HS-27A (cell line): ENCODE measurements at regions not wholly inside any gene's neighbourhood (a gene's known extent, or its start where the extent isn't known, plus 50 kb on each side); places are given as distances from the start of the nearest gene placed in this dataset.
"Not testable (repeated sequence)": the region's sequence is repeated elsewhere in the genome, so short reads cannot be mapped to it uniquely, and the experiment has no call there.

ENCODE experiments used
- DNase-seq: peaks from one replicate; pipeline ENCODE4 v3.0.0-alpha.2; 2012; ENCODE audit warnings: low read depth, missing footprints

DNA sequence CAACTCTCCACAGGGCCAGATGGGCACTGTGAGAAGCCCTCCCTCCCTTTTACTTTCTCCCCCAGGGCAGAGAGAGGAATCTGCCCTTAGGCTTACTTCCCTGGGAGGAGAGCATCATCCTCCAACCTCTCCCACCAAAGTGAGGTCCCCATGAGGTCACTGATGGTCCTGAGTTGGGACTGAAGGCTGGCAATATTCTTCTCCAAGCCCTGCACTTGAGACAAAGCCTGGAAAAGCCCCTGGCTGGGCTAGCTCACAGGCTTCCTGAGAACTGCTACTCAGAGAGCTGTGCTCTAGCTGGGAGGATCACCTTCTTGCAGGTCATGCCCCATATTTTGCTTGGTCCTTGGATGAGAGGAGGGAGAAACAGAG is 110.0 kb upstream of the MEF2A start:
- DNase-seq, result no peak

- no peak for DNase-seq
These were observed 101.6 kb upstream of the MEF2A start for GRCh38 chr15:99464137-99464536.

DNA sequence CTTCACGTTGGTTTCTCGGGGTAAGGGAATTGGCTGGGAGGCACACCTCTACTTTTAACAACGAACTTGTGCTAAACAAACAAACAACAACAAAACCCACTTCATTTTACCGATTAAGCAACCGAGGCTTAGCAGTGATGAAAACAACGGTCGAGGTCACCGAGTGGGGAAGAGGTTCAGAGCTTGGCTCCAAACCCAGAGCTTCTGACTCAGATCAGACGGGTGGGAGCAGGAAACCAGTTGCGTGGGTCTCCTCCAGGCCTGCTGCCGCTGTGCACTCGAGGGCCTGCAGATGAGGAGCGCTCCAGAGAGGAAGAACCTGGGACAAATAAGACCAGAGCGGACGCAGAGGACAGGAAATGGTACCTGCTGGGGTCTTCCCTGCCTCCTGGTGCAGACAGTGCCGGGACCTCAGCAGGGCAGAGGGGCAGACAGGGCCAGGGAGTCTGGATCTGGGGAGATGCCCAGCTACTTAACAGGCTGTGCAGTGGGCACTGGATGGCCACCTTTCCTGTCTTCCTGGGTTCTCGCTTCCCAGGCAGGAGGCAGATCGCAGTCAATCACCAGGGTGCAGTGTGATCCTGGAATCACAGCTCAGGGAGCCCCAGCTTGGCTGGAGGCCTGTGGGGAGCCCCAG is 99.0 kb upstream of the MEF2A start:
- no peak for DNase-seq

- DNase-seq, result no peak
These were observed 98.5 kb upstream of the MEF2A start for GRCh38 chr15:99467338-99467720.

DNA sequence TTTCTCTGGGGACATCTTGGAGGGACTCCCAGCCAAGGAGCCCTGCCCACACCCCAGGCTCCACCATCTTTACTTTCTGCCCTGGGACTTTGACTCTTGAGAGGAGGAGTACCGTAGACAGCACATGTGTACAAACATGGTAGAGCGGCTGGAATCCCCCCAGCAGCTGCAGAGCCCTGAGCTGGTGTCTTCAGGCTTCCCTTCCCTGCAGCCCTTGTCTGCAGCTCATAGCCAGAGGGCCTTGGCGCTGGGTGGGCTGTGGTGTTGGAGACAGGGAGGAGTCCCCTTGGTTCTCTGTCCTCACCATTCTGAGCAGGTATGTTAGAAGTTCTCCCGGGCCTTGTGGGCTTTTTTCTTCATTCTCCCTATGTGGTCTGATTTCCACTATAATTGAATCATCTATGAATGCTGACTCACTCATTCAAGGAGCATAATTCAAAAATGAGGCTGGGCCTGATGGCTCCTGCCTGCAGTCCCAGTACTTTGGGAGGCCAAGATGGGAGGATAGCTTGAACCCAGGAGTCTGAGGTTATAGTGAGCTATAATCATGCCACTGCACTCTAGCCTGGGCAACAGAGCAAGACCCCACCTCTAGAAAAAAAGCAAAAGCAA is 97.8 kb upstream of the MEF2A start:
- no peak for DNase-seq

DNA sequence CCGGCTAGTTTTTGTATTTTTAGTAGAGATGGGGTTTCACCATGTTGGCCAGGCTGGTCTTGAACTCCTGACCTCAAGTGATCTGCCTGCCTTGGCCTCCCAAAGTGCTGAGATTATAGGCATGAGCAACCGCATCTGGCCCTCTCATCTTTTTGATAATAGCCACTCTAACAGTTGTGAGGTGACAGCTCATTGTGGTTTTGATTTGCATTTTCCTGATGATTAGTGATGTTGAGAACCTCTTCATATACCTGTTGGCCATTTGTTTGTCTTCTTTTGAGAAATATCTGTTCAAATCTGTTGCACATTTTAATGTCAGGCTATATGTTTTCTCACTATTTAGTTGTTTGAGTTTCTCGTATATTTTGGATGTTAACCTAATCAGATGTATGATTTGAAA is 95.6 kb upstream of the MEF2A start:
- DNase-seq, result not testable (repeated sequence)

GRCh38 chr15:99472416-99473145 is 93.2 kb upstream of the MEF2A start:
- DNase-seq, result no peak

DNA sequence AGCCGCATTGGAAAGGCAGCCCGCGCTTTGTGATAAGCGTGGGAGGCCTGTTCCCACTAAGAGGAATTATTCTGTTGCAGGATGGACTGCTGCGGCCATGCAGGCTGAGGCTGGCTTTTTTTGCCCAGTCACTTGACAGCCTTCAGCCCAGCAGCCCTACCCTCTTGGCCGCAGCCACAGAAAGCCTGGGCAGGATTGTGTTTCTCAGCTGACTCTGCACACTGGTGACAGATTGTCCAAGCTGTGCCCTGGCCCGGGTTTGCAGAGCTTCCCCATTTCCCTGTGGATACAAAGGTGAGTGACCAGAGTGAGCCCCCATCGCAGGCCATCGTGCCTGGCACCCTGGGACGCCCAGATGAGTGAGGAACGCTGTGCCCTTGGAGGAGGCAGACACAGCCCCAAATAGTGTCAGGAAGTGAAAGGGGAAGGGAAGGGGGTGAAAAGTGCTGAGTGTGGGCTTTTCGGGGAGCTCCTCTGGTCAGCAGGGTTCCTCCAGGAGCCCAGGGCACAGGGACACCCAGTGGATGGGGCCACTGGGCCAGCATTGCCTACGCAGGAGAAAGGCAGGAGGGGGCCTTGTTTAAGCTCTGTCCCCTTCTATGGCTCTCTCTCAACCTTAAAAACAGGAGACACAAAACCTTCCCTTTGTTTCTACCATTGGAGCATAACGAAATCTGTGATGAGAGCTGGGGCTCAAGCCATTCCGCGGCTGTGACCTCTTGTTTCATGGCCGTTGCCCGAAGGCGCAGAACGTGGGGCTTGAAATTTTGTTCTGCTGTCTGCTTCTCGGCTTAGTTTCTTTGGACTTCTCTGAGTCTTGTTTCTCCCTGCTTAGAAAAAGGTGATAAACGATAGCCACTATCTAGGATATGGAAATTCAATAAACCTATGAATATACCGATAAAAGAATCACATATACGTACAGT is 91.5 kb upstream of the MEF2A start:
- DNase-seq, result no peak

- DNase-seq, result no peak
These were observed 90.7 kb upstream of the MEF2A start for GRCh38 chr15:99474909-99475753.

GRCh38 chr15:99475754-99476412 is 89.9 kb upstream of the MEF2A start:
- DNase-seq, result no peak

DNA sequence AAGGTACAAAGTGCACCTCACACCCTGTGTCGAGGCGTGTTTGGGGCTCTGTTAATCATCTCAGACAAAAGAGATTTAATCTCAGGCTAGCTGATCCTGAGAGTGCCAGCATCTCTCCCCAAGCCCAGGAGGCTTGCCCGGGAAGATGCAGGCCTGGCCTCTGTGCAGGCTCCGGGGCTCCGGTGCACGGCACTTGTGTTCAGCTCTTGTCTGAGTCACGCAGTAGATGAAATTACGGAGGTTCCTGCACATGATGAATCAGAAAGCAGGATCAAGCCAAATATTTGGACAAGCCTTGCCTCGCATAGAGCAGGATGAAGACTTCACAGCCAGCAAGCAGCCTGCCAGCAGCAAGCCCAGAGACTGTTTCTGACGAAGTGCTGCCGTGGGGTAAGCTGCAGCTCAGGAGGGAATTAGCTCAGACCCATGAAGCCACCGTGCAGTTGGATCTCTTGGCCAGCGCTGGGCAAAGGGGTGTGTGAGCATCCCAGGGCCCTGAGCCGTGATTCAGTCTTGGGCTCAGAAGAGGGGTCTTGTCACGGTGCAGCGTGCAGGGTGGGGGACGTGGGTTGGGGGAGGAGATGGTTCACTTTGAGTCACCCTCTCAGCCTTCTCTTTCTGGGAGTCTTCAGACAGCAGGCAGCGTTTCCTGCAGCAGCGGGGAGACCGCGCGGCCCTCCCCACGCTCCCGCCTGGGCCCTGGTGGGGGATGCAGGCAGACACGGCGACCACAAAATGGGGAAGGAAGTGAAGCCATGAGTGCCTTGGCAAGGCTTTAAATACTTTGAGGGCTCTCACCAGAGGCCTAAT is 89.2 kb upstream of the MEF2A start:
- peak; percentile 93 for DNase-seq

DNA sequence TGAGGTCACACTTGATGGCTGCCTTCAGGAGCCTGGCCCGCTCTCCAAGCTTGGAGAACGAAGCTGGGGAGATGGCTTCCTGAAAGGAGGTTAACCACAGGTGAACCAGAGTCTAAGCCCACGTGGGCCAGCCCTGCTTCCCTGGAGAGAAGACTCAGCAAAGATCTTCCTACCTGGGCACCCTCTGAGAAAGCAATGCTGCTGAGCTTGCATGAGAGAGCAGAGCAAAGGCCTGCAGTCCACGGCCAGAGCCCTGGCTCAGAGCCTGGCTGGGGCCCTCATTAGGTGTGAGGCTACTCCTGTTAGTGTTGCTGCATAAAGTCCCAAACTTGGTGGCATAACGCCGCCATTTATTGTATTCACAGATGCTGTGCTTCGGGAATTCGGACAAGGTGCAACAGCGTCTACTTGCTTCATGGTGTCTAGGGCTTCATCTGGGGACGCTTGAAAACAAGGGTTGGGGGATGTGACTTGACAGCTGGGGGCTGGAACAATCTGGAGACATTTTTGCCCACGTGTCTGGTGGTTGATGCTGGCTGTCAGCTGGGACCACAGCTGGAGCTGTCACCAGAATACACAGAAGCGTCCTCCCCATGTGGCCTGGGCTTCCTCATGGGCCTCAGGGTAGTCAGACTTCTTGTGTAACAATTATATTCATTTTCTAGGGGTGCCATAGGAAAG is 87.9 kb upstream of the MEF2A start:
- DNase-seq, result no peak

DNA sequence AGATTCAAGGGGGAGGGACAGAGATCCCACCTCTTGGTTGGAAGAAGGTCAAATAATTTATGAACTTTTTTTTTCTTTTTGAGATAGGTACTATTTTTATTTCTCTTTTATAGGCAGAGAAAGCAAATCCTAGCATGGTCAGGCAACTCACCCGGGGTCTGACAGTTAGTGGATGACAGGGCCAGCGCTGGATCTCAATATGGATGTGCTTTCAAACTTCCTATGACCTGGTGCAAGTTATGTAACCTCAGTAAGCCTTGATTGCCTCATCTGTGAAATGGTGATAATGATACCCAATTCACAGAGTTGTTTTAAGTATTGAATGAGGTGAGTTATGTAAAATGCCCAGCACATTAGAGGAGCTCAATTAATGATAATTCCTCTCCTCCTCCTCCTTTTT is 86.8 kb upstream of the MEF2A start:
- no peak for DNase-seq

- no peak for DNase-seq
These were observed 85.6 kb upstream of the MEF2A start for GRCh38 chr15:99480016-99480810.

DNA sequence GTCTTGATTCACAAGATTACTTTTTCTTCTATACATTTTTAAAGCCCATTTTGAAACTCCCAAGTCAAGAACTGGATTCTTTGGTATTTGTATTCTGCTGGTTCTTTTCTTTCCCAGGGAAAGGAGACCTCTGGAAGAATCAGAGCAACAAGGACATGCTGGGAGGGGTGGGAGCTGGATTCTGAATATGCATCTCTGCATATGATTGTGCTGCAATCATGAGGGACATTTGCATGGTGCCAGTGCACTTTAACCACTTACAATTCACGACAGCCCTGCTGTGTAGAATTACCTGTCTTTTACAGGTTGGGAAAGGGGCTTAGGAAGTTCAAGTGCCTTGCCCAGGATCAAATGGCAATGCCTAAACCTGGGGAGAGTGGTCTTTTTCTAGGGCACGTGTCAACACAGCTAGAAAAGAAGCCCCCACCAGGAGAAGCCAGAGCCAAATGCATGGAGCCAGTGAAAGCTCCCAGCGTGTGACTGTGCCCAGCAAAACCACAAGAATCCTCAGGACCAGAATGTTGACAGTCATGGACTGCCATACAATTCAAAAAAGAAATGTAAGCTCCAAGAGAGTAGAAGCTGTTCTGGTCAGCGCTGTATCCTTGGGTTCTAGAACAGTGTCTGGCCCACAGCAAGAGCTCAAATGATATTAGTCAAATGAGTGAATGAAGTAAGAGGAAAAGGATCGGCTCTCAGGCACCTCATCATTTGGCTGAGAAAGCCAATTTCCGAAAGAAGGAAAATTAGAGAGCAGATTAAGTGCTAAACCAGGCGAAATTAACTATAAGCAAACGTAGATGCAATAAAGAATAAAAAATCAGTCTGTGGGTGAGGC is 84.5 kb upstream of the MEF2A start:
- no peak for DNase-seq

DNA sequence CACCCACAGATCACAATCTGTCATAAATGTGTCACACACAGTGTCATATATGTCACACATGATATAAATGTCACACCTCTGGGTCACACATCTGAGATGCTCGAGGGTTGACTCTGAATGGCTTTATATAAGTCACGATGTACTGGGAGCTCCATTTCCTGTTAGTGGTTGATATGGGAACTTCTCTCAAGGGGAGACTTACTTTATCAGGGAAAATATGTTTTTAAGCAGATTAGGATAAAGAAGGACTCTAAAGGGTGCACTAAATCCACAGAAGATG is 83.9 kb upstream of the MEF2A start:
- no peak for DNase-seq

GRCh38 chr15:99482993-99483392 is 82.8 kb upstream of the MEF2A start:
- no peak for DNase-seq
